SK-N-SH (cell line): ENCODE measurements at regions not wholly inside any gene's neighbourhood (a gene's known extent, or its start where the extent isn't known, plus 50 kb on each side); places are given as distances from the start of the nearest gene placed in this dataset.

Source experiments
- FOXJ3 ChIP-seq: sonication (generic); formaldehyde crosslinking; IDR thresholded peaks from 2 replicates; pipeline ENCODE4 v1.5.1; 2020; ENCODE audit warnings: mild to moderate bottlenecking, missing genetic modification reagents
- JUND ChIP-seq: IDR thresholded peaks from 2 replicates; pipeline ENCODE4 v1.4.0; 2012
- MXI1 ChIP-seq: IDR thresholded peaks from 2 replicates; pipeline ENCODE4 v1.6.1; 2012; ENCODE audit warnings: mild to moderate bottlenecking, low read depth, low read length, improper control_type of control experiment
- NRF1 ChIP-seq: IDR thresholded peaks from 2 replicates; pipeline ENCODE4 v1.6.1; 2012; ENCODE audit warnings: low read depth, mild to moderate bottlenecking, low read length
- POLR2AphosphoS5 ChIP-seq: IDR thresholded peaks from 2 replicates; pipeline ENCODE4 v1.6.1; 2012; ENCODE audit warnings: low read depth, low read length
- TF ChIP-seq, protein P1 (sequence below): fragments of 200-600 bp; sonication (generic); IDR thresholded peaks from 2 replicates; pipeline ENCODE4 v1.6.1; 2017; ENCODE audit warnings: antibody characterized with exemption, mild to moderate bottlenecking, moderate library complexity
- TF ChIP-seq, protein P2 (sequence below): IDR thresholded peaks from 2 replicates; pipeline ENCODE4 v1.6.1; 2012; ENCODE audit warnings: mild to moderate bottlenecking, low read depth, low read length, moderate library complexity

DNA sequence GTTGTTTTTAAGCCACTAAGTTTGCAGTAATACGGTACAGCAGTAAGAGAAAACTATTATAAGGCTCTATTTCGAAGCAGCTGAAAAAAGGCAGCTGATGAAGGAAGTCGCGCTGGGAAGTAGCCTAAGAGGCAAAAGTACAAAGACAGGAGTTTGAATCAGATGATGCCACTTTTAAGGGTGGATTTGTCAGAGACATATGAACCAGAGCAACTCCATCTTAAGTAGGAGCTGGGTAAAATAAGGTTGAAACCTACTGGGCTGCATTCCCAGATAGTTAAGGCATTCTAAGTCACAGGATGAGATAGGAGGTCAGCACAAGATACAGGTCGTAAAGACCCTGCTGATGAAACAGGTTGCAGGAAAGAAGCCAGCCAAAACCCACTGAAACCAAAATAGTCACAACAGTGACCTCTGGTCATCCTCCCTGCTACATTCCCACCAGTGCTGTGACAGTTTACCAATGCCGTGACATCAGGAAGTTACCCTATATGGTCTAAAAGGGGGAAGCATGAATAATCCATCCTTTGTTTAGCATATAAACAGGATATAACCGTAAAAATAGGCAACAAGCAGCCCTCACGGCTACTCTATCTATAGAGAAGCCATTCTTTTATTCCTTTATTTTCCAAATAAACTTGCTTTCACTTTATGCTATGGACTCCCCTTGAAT is 91.8 kb upstream of the PRSS3 start:
- TF ChIP-seq, protein P1, sequence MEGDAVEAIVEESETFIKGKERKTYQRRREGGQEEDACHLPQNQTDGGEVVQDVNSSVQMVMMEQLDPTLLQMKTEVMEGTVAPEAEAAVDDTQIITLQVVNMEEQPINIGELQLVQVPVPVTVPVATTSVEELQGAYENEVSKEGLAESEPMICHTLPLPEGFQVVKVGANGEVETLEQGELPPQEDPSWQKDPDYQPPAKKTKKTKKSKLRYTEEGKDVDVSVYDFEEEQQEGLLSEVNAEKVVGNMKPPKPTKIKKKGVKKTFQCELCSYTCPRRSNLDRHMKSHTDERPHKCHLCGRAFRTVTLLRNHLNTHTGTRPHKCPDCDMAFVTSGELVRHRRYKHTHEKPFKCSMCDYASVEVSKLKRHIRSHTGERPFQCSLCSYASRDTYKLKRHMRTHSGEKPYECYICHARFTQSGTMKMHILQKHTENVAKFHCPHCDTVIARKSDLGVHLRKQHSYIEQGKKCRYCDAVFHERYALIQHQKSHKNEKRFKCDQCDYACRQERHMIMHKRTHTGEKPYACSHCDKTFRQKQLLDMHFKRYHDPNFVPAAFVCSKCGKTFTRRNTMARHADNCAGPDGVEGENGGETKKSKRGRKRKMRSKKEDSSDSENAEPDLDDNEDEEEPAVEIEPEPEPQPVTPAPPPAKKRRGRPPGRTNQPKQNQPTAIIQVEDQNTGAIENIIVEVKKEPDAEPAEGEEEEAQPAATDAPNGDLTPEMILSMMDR = no peak
- no peak for TF ChIP-seq FOXJ3 (CRISPR knock-in tag)
- TF ChIP-seq POLR2AphosphoS5 = no peak
- TF ChIP-seq JUND = no peak
- TF ChIP-seq NRF1 = no peak
- TF ChIP-seq MXI1 = no peak
- TF ChIP-seq, protein P2, sequence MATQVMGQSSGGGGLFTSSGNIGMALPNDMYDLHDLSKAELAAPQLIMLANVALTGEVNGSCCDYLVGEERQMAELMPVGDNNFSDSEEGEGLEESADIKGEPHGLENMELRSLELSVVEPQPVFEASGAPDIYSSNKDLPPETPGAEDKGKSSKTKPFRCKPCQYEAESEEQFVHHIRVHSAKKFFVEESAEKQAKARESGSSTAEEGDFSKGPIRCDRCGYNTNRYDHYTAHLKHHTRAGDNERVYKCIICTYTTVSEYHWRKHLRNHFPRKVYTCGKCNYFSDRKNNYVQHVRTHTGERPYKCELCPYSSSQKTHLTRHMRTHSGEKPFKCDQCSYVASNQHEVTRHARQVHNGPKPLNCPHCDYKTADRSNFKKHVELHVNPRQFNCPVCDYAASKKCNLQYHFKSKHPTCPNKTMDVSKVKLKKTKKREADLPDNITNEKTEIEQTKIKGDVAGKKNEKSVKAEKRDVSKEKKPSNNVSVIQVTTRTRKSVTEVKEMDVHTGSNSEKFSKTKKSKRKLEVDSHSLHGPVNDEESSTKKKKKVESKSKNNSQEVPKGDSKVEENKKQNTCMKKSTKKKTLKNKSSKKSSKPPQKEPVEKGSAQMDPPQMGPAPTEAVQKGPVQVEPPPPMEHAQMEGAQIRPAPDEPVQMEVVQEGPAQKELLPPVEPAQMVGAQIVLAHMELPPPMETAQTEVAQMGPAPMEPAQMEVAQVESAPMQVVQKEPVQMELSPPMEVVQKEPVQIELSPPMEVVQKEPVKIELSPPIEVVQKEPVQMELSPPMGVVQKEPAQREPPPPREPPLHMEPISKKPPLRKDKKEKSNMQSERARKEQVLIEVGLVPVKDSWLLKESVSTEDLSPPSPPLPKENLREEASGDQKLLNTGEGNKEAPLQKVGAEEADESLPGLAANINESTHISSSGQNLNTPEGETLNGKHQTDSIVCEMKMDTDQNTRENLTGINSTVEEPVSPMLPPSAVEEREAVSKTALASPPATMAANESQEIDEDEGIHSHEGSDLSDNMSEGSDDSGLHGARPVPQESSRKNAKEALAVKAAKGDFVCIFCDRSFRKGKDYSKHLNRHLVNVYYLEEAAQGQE = no peak
